ENCODE measurements at regions not wholly inside any gene's neighbourhood (a gene's known extent, or its start where the extent isn't known, plus 50 kb on each side); places are given as distances from the start of the nearest gene placed in this dataset.

- TF ChIP-seq TCF12 (IDR thresholded peaks at IDR 0.05; ENCODE audit: low read depth) (no peak), NFIC (IDR thresholded peaks at IDR 0.05) (no peak), YY1 (IDR thresholded peaks at IDR 0.05; ENCODE audit: low read depth) (no peak)
These were observed 353.8 kb downstream of the AACS start for GRCh38 chr12:125418902-125419564.

- TF ChIP-seq TAF1 (IDR thresholded peaks at IDR 0.05; ENCODE audit: low read depth) = no peak
- no peak for TF ChIP-seq MAX (IDR thresholded peaks at IDR 0.05)
- TF ChIP-seq REST (IDR thresholded peaks at IDR 0.05; ENCODE audit: low read depth) = no peak
- TF ChIP-seq TCF12 (IDR thresholded peaks at IDR 0.05; ENCODE audit: low read depth) = no peak
- TF ChIP-seq NFIC (IDR thresholded peaks at IDR 0.05) = no peak
- TF ChIP-seq EGR1 (IDR thresholded peaks at IDR 0.05) = no peak
- no peak for TF ChIP-seq EP300 (IDR thresholded peaks at IDR 0.05; ENCODE audit: borderline replicate concordance)
- no peak for TF ChIP-seq YY1 (IDR thresholded peaks at IDR 0.05; ENCODE audit: low read depth)
- no peak for TF ChIP-seq FOXM1 (IDR thresholded peaks at IDR 0.05; ENCODE audit: borderline replicate concordance, low read depth)
- no peak for TF ChIP-seq ZBTB7A (IDR thresholded peaks at IDR 0.05; ENCODE audit: low read depth)
- TF ChIP-seq RAD21 (IDR thresholded peaks at IDR 0.05; ENCODE audit: low read depth) = no peak
- TF ChIP-seq CREB1 (IDR thresholded peaks at IDR 0.05; ENCODE audit: low read depth) = no peak
These were observed 359.7 kb downstream of the AACS start for GRCh38 chr12:125424909-125425308.

- TF ChIP-seq MAX (IDR thresholded peaks at IDR 0.05) = no peak
- no peak for TF ChIP-seq YY1 (IDR thresholded peaks at IDR 0.05; ENCODE audit: low read depth)
- no peak for TF ChIP-seq RAD21 (IDR thresholded peaks at IDR 0.05; ENCODE audit: low read depth)
- TF ChIP-seq EGR1 (IDR thresholded peaks at IDR 0.05) = no peak
- no peak for TF ChIP-seq USF1 (IDR thresholded peaks at IDR 0.05)
- no peak for TF ChIP-seq ZBTB7A (IDR thresholded peaks at IDR 0.05; ENCODE audit: low read depth)
- TF ChIP-seq CREB1 (IDR thresholded peaks at IDR 0.05; ENCODE audit: low read depth) = no peak
- no peak for TF ChIP-seq REST (IDR thresholded peaks at IDR 0.05; ENCODE audit: low read depth)
- TF ChIP-seq FOXM1 (IDR thresholded peaks at IDR 0.05; ENCODE audit: borderline replicate concordance, low read depth) = no peak
- no peak for TF ChIP-seq TEAD4 (IDR thresholded peaks at IDR 0.05)
- TF ChIP-seq TAF1 (IDR thresholded peaks at IDR 0.05; ENCODE audit: low read depth) = no peak
- no peak for TF ChIP-seq CEBPB (IDR thresholded peaks at IDR 0.05)
- TF ChIP-seq NFIC (IDR thresholded peaks at IDR 0.05) = no peak
- TF ChIP-seq TCF12 (IDR thresholded peaks at IDR 0.05; ENCODE audit: low read depth) = no peak
- TF ChIP-seq EP300 (IDR thresholded peaks at IDR 0.05; ENCODE audit: borderline replicate concordance) = no peak
These were observed 366.3 kb downstream of the AACS start for GRCh38 chr12:125431516-125431915.

GRCh38 chr12:125434131-125434530 is 368.9 kb downstream of the AACS start:
- no peak for TF ChIP-seq ZBTB7A (IDR thresholded peaks at IDR 0.05; ENCODE audit: low read depth)

GRCh38 chr12:125434936-125435443 is 369.8 kb downstream of the AACS start:
- TF ChIP-seq REST (IDR thresholded peaks at IDR 0.05; ENCODE audit: low read depth) (no peak), MAX (IDR thresholded peaks at IDR 0.05) (no peak), NFIC (IDR thresholded peaks at IDR 0.05) (no peak), EGR1 (IDR thresholded peaks at IDR 0.05) (no peak), TAF1 (IDR thresholded peaks at IDR 0.05; ENCODE audit: low read depth) (no peak), RAD21 (IDR thresholded peaks at IDR 0.05; ENCODE audit: low read depth) (no peak), CREB1 (IDR thresholded peaks at IDR 0.05; ENCODE audit: low read depth) (no peak), TCF12 (IDR thresholded peaks at IDR 0.05; ENCODE audit: low read depth) (no peak), FOXM1 (IDR thresholded peaks at IDR 0.05; ENCODE audit: borderline replicate concordance, low read depth) (no peak), CEBPB (IDR thresholded peaks at IDR 0.05) (no peak), USF1 (IDR thresholded peaks at IDR 0.05) (no peak), EP300 (IDR thresholded peaks at IDR 0.05; ENCODE audit: borderline replicate concordance) (no peak)
